ENCODE measurements at regions not wholly inside any gene's neighbourhood (a gene's known extent, or its start where the extent isn't known, plus 50 kb on each side); places are given as distances from the start of the nearest gene placed in this dataset.
"Not testable (repeated sequence)": the region's sequence is repeated elsewhere in the genome, so short reads cannot be mapped to it uniquely, and the experiment has no call there.

- DNase-seq (ENCODE audit: low read depth): peak; percentile 27
- TF ChIP-seq, protein P1, sequence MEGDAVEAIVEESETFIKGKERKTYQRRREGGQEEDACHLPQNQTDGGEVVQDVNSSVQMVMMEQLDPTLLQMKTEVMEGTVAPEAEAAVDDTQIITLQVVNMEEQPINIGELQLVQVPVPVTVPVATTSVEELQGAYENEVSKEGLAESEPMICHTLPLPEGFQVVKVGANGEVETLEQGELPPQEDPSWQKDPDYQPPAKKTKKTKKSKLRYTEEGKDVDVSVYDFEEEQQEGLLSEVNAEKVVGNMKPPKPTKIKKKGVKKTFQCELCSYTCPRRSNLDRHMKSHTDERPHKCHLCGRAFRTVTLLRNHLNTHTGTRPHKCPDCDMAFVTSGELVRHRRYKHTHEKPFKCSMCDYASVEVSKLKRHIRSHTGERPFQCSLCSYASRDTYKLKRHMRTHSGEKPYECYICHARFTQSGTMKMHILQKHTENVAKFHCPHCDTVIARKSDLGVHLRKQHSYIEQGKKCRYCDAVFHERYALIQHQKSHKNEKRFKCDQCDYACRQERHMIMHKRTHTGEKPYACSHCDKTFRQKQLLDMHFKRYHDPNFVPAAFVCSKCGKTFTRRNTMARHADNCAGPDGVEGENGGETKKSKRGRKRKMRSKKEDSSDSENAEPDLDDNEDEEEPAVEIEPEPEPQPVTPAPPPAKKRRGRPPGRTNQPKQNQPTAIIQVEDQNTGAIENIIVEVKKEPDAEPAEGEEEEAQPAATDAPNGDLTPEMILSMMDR (IDR thresholded peaks at IDR 0.05; ENCODE audit: low read length, missing control alignments): no peak
- H3K4me3 ChIP-seq (replicated peaks; ENCODE audit: low read depth, low read length): no peak overlapping the region
These were observed 2252.9 kb upstream of the AGA start for GRCh38 chr4:179695175-179695574.

DNA sequence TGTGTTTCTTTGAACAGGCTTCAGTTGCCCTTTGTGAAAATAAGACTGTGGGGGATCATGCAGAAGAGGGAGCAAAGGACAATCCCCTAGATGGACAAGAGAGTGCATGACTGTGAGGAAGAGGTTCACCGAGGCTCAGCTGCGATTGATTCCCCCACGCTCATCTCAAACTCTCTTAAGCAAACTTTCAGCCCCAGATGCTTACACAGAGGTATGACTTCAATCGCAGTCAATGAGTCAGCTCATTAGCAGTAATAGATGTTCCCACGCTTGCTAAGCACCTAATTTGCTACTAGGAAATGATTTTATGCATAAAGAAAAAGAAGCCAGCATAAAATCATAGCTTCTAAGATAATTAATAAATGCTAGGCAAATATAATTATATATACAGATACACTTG lies 2256.1 kb upstream of the AGA start:
- DNase-seq (ENCODE audit: low read depth): no peak
- no peak overlapping the region for H3K4me3 ChIP-seq (replicated peaks; ENCODE audit: low read depth, low read length)
- TF ChIP-seq, protein P1 (IDR thresholded peaks at IDR 0.05; ENCODE audit: low read length, missing control alignments): no peak

GRCh38 chr4:179709961-179710624 lies 2267.9 kb upstream of the AGA start:
- no peak for DNase-seq (ENCODE audit: low read depth)
- H3K4me3 ChIP-seq (replicated peaks; ENCODE audit: low read depth, low read length): no peak overlapping the region
- TF ChIP-seq, protein P1 (IDR thresholded peaks at IDR 0.05; ENCODE audit: low read length, missing control alignments): no peak

- H3K4me3 ChIP-seq (replicated peaks; ENCODE audit: low read depth, low read length): no peak overlapping the region
- TF ChIP-seq, protein P1 (IDR thresholded peaks at IDR 0.05; ENCODE audit: low read length, missing control alignments): no peak
These were observed 2277.7 kb upstream of the AGA start for GRCh38 chr4:179719766-179720450.

GRCh38 chr4:179726491-179726890 lies 2284.3 kb upstream of the AGA start:
- DNase-seq (ENCODE audit: low read depth); H3K4me3 ChIP-seq (replicated peaks; ENCODE audit: low read depth, low read length): not testable (repeated sequence)

More at GRCh38 chr4:179719766-179720450, 2277.7 kb upstream of the AGA start:
- no peak for DNase-seq (ENCODE audit: low read depth)

DNA sequence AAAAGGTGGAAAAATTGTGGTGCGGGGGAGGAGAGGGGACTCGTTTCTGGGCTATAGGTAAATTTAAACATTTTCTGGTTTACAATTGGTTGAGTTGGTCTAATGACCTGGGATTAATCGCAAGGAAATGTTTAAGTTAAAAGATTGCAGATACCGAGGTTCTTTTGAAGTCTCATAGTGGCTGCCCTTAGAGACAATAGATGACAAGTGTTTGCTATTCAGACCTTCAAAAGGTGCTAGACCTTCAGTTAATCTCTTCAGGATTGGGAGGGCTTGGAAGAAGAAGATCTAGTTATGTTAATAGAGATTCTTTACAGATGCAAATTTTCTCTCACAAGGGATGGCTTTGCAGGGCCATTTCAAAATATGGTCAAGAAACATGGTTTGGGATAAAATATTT lies 2286.1 kb upstream of the AGA start:
- TF ChIP-seq, protein P1 (IDR thresholded peaks at IDR 0.05; ENCODE audit: low read length, missing control alignments): no peak
- DNase-seq (ENCODE audit: low read depth): no peak
- no peak overlapping the region for H3K4me3 ChIP-seq (replicated peaks; ENCODE audit: low read depth, low read length)

DNA sequence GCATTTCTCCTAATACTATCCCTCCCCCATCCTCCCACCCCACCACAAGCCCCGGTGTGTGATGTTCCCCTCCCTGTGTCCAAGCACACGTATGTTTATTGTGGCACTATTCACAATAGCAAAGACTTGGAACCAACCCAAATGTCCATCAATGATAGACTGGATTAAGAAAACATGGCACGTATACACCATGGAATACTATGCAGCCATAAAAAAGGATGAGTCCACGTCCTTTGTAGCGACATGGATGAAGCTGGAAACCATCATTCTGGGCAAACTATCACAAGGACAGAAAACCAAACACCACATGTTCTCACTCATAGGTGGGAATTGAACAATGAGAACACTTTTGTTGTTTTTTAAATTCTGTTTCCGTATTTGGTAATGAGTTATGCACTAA lies 2294.6 kb upstream of the AGA start:
- not testable (repeated sequence) for H3K4me3 ChIP-seq (replicated peaks; ENCODE audit: low read depth, low read length); DNase-seq (ENCODE audit: low read depth)

- no peak for DNase-seq (ENCODE audit: low read depth)
- TF ChIP-seq, protein P1 (IDR thresholded peaks at IDR 0.05; ENCODE audit: low read length, missing control alignments): no peak
- H3K4me3 ChIP-seq (replicated peaks; ENCODE audit: low read depth, low read length): no peak overlapping the region
These were observed 2296.6 kb upstream of the AGA start for GRCh38 chr4:179738822-179739221.
